Neuronal stem cell (in vitro differentiated cells): ENCODE measurements at regions not wholly inside any gene's neighbourhood (a gene's known extent, or its start where the extent isn't known, plus 50 kb on each side); places are given as distances from the start of the nearest gene placed in this dataset.
"Not testable (repeated sequence)": the region's sequence is repeated elsewhere in the genome, so short reads cannot be mapped to it uniquely, and the experiment has no call there.

Experiments used
- DNase-seq: peaks from one replicate; pipeline ENCODE4 v3.0.0-alpha.2; 2013; ENCODE audit warnings: low spot score
- H2AFZ ChIP-seq: one replicate; pipeline ENCODE4 v1.6.1; 2013; ENCODE audit warnings: mild to moderate bottlenecking, low read length, inconsistent platforms
- H2AK5ac ChIP-seq: 2 replicates; pipeline ENCODE4 v1.6.1; 2013; ENCODE audit warnings: low read depth, mild to moderate bottlenecking, inconsistent platforms, low read length, moderate library complexity, mixed read lengths
- H2BK120ac ChIP-seq: 2 replicates; pipeline ENCODE4 v1.6.1; 2013; ENCODE audit warnings: low read depth, mild to moderate bottlenecking, inconsistent platforms, low read length, moderate library complexity, mixed read lengths
- H2BK12ac ChIP-seq: one replicate; pipeline ENCODE4 v1.6.1; 2013; ENCODE audit warnings: low read length, inconsistent platforms
- H2BK15ac ChIP-seq: 2 replicates; pipeline ENCODE4 v1.6.1; 2013; ENCODE audit warnings: mild to moderate bottlenecking, low read length, inconsistent platforms, mixed read lengths
- H2BK5ac ChIP-seq: one replicate; pipeline ENCODE4 v1.6.1; 2013; ENCODE audit warnings: inconsistent platforms, mild to moderate bottlenecking, low read length, moderate library complexity
- H3K14ac ChIP-seq: one replicate; pipeline ENCODE4 v1.6.1; 2013; ENCODE audit warnings: low read length, inconsistent platforms
- H3K18ac ChIP-seq: 2 replicates; pipeline ENCODE4 v1.6.1; 2013; ENCODE audit warnings: low read length, inconsistent platforms
- H3K23ac ChIP-seq: 2 replicates; pipeline ENCODE4 v1.6.1; 2013; ENCODE audit warnings: low read depth, mild to moderate bottlenecking, mixed read lengths, low read length, inconsistent platforms; ENCODE audit not compliant: poor library complexity
- H3K27ac ChIP-seq: replicated peaks from 3 replicates; pipeline ENCODE4 v1.5.1; 2013; ENCODE audit warnings: low read length, inconsistent platforms
- H3K27me3 ChIP-seq, 3 experiments: 2 replicates each; pipeline ENCODE4 v1.6.1; 2013; ENCODE audit warnings: low read length in 3 of 3, mild to moderate bottlenecking in 2 of 3, inconsistent platforms in 1 of 3, low read depth in 1 of 3, mixed read lengths in 1 of 3, moderate library complexity in 1 of 3; ENCODE audit not compliant: control insufficient read depth in 3 of 3, insufficient read depth in 3 of 3
- H3K36me3 ChIP-seq, 2 donors: replicated peaks in 1 of 2; 2 replicates each; pipeline ENCODE4 v1.6.1; 2013; ENCODE audit warnings: low read length in 2 of 2; ENCODE audit not compliant: control insufficient read depth in 2 of 2, insufficient read depth in 2 of 2
- H3K4ac ChIP-seq: 2 replicates; pipeline ENCODE4 v1.6.1; 2013; ENCODE audit warnings: inconsistent platforms, mild to moderate bottlenecking, low read length, moderate library complexity
- H3K4me1 ChIP-seq, 2 donors: 1 replicate in 1 of 2; 2 replicates in 1 of 2; pipeline ENCODE4 v1.6.1; 2013; ENCODE audit warnings: low read length in 2 of 2, low read depth in 1 of 2; ENCODE audit not compliant: control insufficient read depth in 2 of 2, insufficient read depth in 1 of 2
- H3K4me2 ChIP-seq: one replicate; pipeline ENCODE4 v1.6.1; 2013; ENCODE audit warnings: mild to moderate bottlenecking, low read length, inconsistent platforms; ENCODE audit not compliant: insufficient read depth, poor library complexity, severe bottlenecking
- H3K4me3 ChIP-seq, 2 donors: 2 replicates each; pipeline ENCODE4 v1.5.1; 2013; ENCODE audit warnings: low read length in 2 of 2, mild to moderate bottlenecking in 2 of 2, inconsistent platforms in 1 of 2, moderate library complexity in 1 of 2
- H3K79me1 ChIP-seq: one replicate; pipeline ENCODE4 v1.6.1; 2013; ENCODE audit warnings: low read depth, mild to moderate bottlenecking, inconsistent platforms, low read length, moderate library complexity
- H3K9ac ChIP-seq: one replicate; pipeline ENCODE4 v1.6.1; 2013; ENCODE audit warnings: mild to moderate bottlenecking, low read depth, low read length, inconsistent platforms; ENCODE audit not compliant: poor library complexity
- H3K9me3 ChIP-seq, 2 donors: replicated peaks in 1 of 2; 2 replicates each; pipeline versions ENCODE3 to v1.6.1; 2013; ENCODE audit warnings: low read length in 2 of 2, mild to moderate bottlenecking in 2 of 2, inconsistent platforms in 1 of 2, low read depth in 1 of 2, mixed read lengths in 1 of 2, moderate library complexity in 1 of 2; ENCODE audit not compliant: control insufficient read depth in 2 of 2, insufficient read depth in 1 of 2
- H4K8ac ChIP-seq: one replicate; pipeline ENCODE4 v1.6.1; 2013; ENCODE audit warnings: low read depth, mild to moderate bottlenecking, inconsistent platforms, low read length, moderate library complexity
- H4K91ac ChIP-seq: one replicate; pipeline ENCODE4 v1.6.1; 2013; ENCODE audit warnings: low read length, low read depth, mild to moderate bottlenecking, inconsistent platforms; ENCODE audit not compliant: poor library complexity
- WGBS, 2 donors: extraction: QIAGEN DNeasy Blood & Tissue Kit; methylation state at CpG; one replicate each; pipeline ENCODE4 v1.1.7; 2013; ENCODE audit warnings: missing lambda C conversion rate in 2 of 2, mixed read lengths in 1 of 2; ENCODE audit not compliant: insufficient read length in 2 of 2, insufficient replicate concordance in 1 of 2; ENCODE audit errors: extremely low coverage in 2 of 2; 5-methylcytosine and 5-hydroxymethylcytosine counted together

- H3K14ac ChIP-seq, H3K4me3 ChIP-seq, H2BK120ac ChIP-seq, H3K4ac ChIP-seq, H2AFZ ChIP-seq, H2BK12ac ChIP-seq, H3K79me1 ChIP-seq, H3K18ac ChIP-seq, H3K9ac ChIP-seq, H4K8ac ChIP-seq, H3K36me3 ChIP-seq, H3K4me2 ChIP-seq, H2BK5ac ChIP-seq, H3K23ac ChIP-seq, H3K4me1 ChIP-seq, DNase-seq, H3K27me3 ChIP-seq, H2AK5ac ChIP-seq, H4K91ac ChIP-seq, H2BK15ac ChIP-seq, H3K27ac ChIP-seq: not testable (repeated sequence)
- WGBS, 2 donors = no CpG with 5 or more reads among the region's 3 CpGs
- H3K9me3 ChIP-seq = peaks cover 2 to 22% of the 10 kb centered on the region in 2 donors
Measured at GRCh38 chr5:125092138-125092537, 345.7 kb upstream of the ZNF608 start.

GRCh38 chr5:125093776-125094175 lies 347.3 kb upstream of the ZNF608 start:
- no peak overlapping the region for H2BK12ac ChIP-seq
- H3K14ac ChIP-seq = no peak overlapping the region
- H2AK5ac ChIP-seq = no peak overlapping the region
- no peak overlapping the region for H4K8ac ChIP-seq
- H3K4ac ChIP-seq = no peak overlapping the region
- WGBS, 2 donors = no CpG with 5 or more reads among the region's 3 CpGs
- no peak overlapping the region for H3K4me3 ChIP-seq
- no peak overlapping the region for H2BK5ac ChIP-seq
- no peak overlapping the region for H3K23ac ChIP-seq
- H3K27ac ChIP-seq = no peak overlapping the region
- peak overlapping the region; percentile 76 for H2AFZ ChIP-seq
- no peaks in the 10 kb centered on the region for H3K79me1 ChIP-seq
- H3K9me3 ChIP-seq = peaks cover 0 to 10% of the 10 kb centered on the region in 2 donors
- H4K91ac ChIP-seq = no peak overlapping the region
- no peak for DNase-seq
- peaks cover 0 to 8% of the 10 kb centered on the region in 2 donors for H3K4me1 ChIP-seq
- no peaks in the 10 kb centered on the region for H3K27me3 ChIP-seq
- H3K9ac ChIP-seq = no peak overlapping the region
- H3K36me3 ChIP-seq = no peaks in the 10 kb centered on the region
- H3K18ac ChIP-seq = no peak overlapping the region
- H3K4me2 ChIP-seq = no peak overlapping the region
- no peak overlapping the region for H2BK15ac ChIP-seq
- no peak overlapping the region for H2BK120ac ChIP-seq

- Histone ChIP-seq H3K4ac (no peak overlapping the region), H3K23ac (no peak overlapping the region), H3K4me1 (no peaks in the 10 kb centered on the region), H2BK12ac (no peak overlapping the region), H3K9me3 (peaks cover 0 to 4% of the 10 kb centered on the region in 2 donors), H3K14ac (no peak overlapping the region), H2BK120ac (no peak overlapping the region), H3K18ac (no peak overlapping the region), H3K79me1 (no peaks in the 10 kb centered on the region), H3K36me3 (no peaks in the 10 kb centered on the region), H2BK15ac (no peak overlapping the region), H2AFZ (peak overlapping the region; percentile 25), H2BK5ac (no peak overlapping the region), H4K91ac (no peak overlapping the region), H3K9ac (no peak overlapping the region), H4K8ac (no peak overlapping the region), H3K4me3 (no peak overlapping the region), H3K4me2 (no peak overlapping the region), H2AK5ac (no peak overlapping the region), H3K27me3 (no peaks in the 10 kb centered on the region), H3K27ac (no peak overlapping the region)
- no CpG with 5 or more reads among the region's 1 CpG for WGBS, 2 donors
- no peak for DNase-seq
Measured at GRCh38 chr5:125100342-125100741, 353.9 kb upstream of the ZNF608 start.

GRCh38 chr5:125100951-125101350 lies 354.5 kb upstream of the ZNF608 start:
- Histone ChIP-seq H3K79me1 (no peaks in the 10 kb centered on the region), H2AFZ (peak overlapping the region; percentile 25), H2AK5ac (no peak overlapping the region), H3K9me3 (peaks cover 0 to under 1% of the 10 kb centered on the region in 2 donors), H3K14ac (no peak overlapping the region), H2BK15ac (no peak overlapping the region), H3K23ac (no peak overlapping the region), H3K4me1 (no peaks in the 10 kb centered on the region), H2BK5ac (no peak overlapping the region), H4K8ac (no peak overlapping the region), H3K27me3 (no peaks in the 10 kb centered on the region), H3K4me3 (no peak overlapping the region), H3K9ac (no peak overlapping the region), H3K4me2 (no peak overlapping the region), H3K18ac (no peak overlapping the region), H4K91ac (no peak overlapping the region), H3K27ac (no peak overlapping the region), H2BK120ac (no peak overlapping the region), H3K4ac (no peak overlapping the region), H2BK12ac (no peak overlapping the region), H3K36me3 (no peaks in the 10 kb centered on the region)
- no peak for DNase-seq
- WGBS, 2 donors = no CpG with 5 or more reads among the region's 4 CpGs
